ENCODE measurements at regions not wholly inside any gene's neighbourhood (a gene's known extent, or its start where the extent isn't known, plus 50 kb on each side); places are given as distances from the start of the nearest gene placed in this dataset.
"Not testable (repeated sequence)": the region's sequence is repeated elsewhere in the genome, so short reads cannot be mapped to it uniquely, and the experiment has no call there.

GRCh38 chr7:131625817-131626372 lies 69.5 kb upstream of the PODXL start:
- Mint-ChIP-seq H3K4me3 (no peak overlapping the region), H3K27ac (no peak overlapping the region), H3K9me3 (ENCODE audit: insufficient read depth) (no peaks in the 10 kb centered on the region), H3K4me1 (no peaks in the 10 kb centered on the region), H3K27me3 (peaks cover 23% of the 10 kb centered on the region)
- POLR2A ChIA-PET = interaction anchor here (0.7 kb wide), 1 partner anchor 22 kb away, joined by 6 read pairs; no protein-coding TSS in a partner anchor
- ATAC-seq (ENCODE audit: low read depth) = no peak
- no peak overlapping the region for H3K4me3 ChIP-seq (ENCODE audit: control extremely low read depth in 1 of 5, extremely low read depth in 1 of 5, insufficient read depth in 1 of 5, low read depth in 2 of 5, low read length in 4 of 5)
- H3K9me3 ChIP-seq (ENCODE audit: control extremely low read depth in 1 of 3, control insufficient read depth in 2 of 3, insufficient read depth in 1 of 3, low read length in 2 of 3) = peaks cover 0 to 7% (median 0%) of the 10 kb centered on the region in 3 donors
- H3K36me3 ChIP-seq (replicated peaks in 1 of 2; ENCODE audit: control extremely low read depth in 1 of 2, control insufficient read depth in 1 of 2, extremely low read depth in 1 of 2, insufficient read depth in 2 of 2, low read length in 1 of 2) = no peaks in the 10 kb centered on the region
- no peak overlapping the region for H3K4me2 ChIP-seq (replicated peaks; ENCODE audit: low read depth, low read length, poor library complexity, severe bottlenecking)
- 61% methylated on average over 11 of the region's 12 CpGs for WGBS (ENCODE audit: insufficient coverage)
- H3K79me2 ChIP-seq (ENCODE audit: control insufficient read depth, insufficient read depth, low read length) = no peaks in the 10 kb centered on the region
- no peak overlapping the region for H3K9ac ChIP-seq (ENCODE audit: low read length)
- H3K27ac ChIP-seq (ENCODE audit: low read length in 2 of 2) = no peak overlapping the region
- intact Hi-C loops (cut with micrococcal nuclease) = no loop called here
- no peak for DNase-seq
- no peak for TF ChIP-seq EZH2 (IDR thresholded peaks at IDR 0.05; ENCODE audit: borderline replicate concordance, insufficient read depth, low read depth, low read length, poor library complexity, severe bottlenecking)
- TF ChIP-seq, protein P1, sequence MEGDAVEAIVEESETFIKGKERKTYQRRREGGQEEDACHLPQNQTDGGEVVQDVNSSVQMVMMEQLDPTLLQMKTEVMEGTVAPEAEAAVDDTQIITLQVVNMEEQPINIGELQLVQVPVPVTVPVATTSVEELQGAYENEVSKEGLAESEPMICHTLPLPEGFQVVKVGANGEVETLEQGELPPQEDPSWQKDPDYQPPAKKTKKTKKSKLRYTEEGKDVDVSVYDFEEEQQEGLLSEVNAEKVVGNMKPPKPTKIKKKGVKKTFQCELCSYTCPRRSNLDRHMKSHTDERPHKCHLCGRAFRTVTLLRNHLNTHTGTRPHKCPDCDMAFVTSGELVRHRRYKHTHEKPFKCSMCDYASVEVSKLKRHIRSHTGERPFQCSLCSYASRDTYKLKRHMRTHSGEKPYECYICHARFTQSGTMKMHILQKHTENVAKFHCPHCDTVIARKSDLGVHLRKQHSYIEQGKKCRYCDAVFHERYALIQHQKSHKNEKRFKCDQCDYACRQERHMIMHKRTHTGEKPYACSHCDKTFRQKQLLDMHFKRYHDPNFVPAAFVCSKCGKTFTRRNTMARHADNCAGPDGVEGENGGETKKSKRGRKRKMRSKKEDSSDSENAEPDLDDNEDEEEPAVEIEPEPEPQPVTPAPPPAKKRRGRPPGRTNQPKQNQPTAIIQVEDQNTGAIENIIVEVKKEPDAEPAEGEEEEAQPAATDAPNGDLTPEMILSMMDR (IDR thresholded peaks at IDR 0.05) = no peak
- H3K27me3 ChIP-seq (replicated peaks in 1 of 4; ENCODE audit: control extremely low read depth in 1 of 4, control insufficient read depth in 3 of 4, insufficient read depth in 4 of 4, low read length in 3 of 4) = peaks cover 0 to 2% (median 0%) of the 10 kb centered on the region in 4 experiments
- no peak overlapping the region for H2AFZ ChIP-seq (ENCODE audit: insufficient read depth, low read depth, low read length, poor library complexity, severe bottlenecking)
- H4K20me1 ChIP-seq (ENCODE audit: control insufficient read depth, insufficient read depth, low read length, poor library complexity, severe bottlenecking) = no peaks in the 10 kb centered on the region
- CTCF ChIA-PET = no interaction called here
- H3K4me1 ChIP-seq (ENCODE audit: control insufficient read depth in 2 of 2, insufficient read depth in 2 of 2, low read length in 2 of 2) = no peaks in the 10 kb centered on the region

DNA sequence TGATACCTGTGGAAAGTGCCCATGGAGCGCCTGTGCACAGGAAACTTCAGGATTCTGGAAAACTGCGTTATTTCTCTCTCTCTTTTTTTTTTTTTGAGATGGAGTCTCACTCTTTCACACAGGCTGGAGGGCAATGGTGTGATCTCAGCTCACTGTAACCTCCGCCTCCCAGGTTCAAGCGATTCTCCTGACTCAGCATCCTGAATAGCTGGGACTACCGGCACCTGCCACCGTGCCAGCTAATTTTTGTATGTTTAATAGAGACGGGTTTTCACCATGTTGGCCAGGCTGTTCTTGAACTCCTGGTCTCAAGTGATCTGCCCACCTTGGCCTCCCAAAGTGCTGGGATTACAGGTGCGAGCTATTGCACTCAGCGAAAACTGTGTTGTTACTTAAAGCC lies 68.9 kb upstream of the PODXL start:
- H3K27ac Mint-ChIP-seq; H3K27me3 ChIP-seq (replicated peaks in 1 of 4; ENCODE audit: control extremely low read depth in 1 of 4, control insufficient read depth in 3 of 4, insufficient read depth in 4 of 4, low read length in 3 of 4); H2AFZ ChIP-seq (ENCODE audit: insufficient read depth, low read depth, low read length, poor library complexity, severe bottlenecking); intact Hi-C loops (cut with micrococcal nuclease); H3K79me2 ChIP-seq (ENCODE audit: control insufficient read depth, insufficient read depth, low read length); H3K36me3 ChIP-seq (replicated peaks in 1 of 2; ENCODE audit: control extremely low read depth in 1 of 2, control insufficient read depth in 1 of 2, extremely low read depth in 1 of 2, insufficient read depth in 2 of 2, low read length in 1 of 2); H3K9me3 Mint-ChIP-seq (ENCODE audit: insufficient read depth); H3K27ac ChIP-seq (ENCODE audit: low read length in 2 of 2); H3K4me2 ChIP-seq (replicated peaks; ENCODE audit: low read depth, low read length, poor library complexity, severe bottlenecking); H3K9ac ChIP-seq (ENCODE audit: low read length); ATAC-seq (ENCODE audit: low read depth); DNase-seq; H3K4me1 ChIP-seq (ENCODE audit: control insufficient read depth in 2 of 2, insufficient read depth in 2 of 2, low read length in 2 of 2); H3K4me3 Mint-ChIP-seq; H3K9me3 ChIP-seq (ENCODE audit: control extremely low read depth in 1 of 3, control insufficient read depth in 2 of 3, insufficient read depth in 1 of 3, low read length in 2 of 3); H3K4me1 Mint-ChIP-seq; H3K4me3 ChIP-seq (ENCODE audit: control extremely low read depth in 1 of 5, extremely low read depth in 1 of 5, insufficient read depth in 1 of 5, low read depth in 2 of 5, low read length in 4 of 5); H4K20me1 ChIP-seq (ENCODE audit: control insufficient read depth, insufficient read depth, low read length, poor library complexity, severe bottlenecking): not testable (repeated sequence)
- ChIA-PET POLR2A (interaction anchor here (0.7 kb wide), 1 partner anchor 21 kb away, joined by 6 read pairs; no protein-coding TSS in a partner anchor), CTCF (interaction anchor here (0.9 kb wide), 1 partner anchor 81 kb away, joined by 4 read pairs; no protein-coding TSS in a partner anchor)
- 95% methylated on average over 9 of the region's 9 CpGs for WGBS (ENCODE audit: insufficient coverage)
- H3K27me3 Mint-ChIP-seq = peaks cover 21% of the 10 kb centered on the region
